ENCODE measurements at regions not wholly inside any gene's neighbourhood (a gene's known extent, or its start where the extent isn't known, plus 50 kb on each side); places are given as distances from the start of the nearest gene placed in this dataset.

DNA sequence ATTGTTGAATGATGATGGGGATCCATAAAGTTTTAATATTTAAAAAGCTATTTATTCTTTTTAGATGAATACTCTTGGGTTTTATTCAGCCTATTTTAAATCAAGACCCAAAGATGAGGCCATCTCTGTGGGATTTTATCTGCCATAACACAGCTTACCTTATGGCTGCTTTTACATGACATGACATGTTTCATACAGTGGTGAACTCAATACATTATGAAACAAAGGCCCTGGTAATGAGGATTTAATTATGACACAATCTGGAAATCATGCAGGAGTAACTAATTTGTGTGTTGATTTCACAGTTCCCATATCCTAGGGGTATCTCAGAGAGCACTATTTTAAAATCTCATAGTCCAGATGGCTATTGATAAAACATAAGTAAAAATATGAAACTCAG, 661.8 kb upstream of the FZD8 start:
- H3K9ac ChIP-seq, result no peak overlapping the region
- no peak overlapping the region for H2AFZ ChIP-seq (ENCODE audit: low read depth)
- no peak overlapping the region for H3K27ac ChIP-seq
- H3K79me2 ChIP-seq (ENCODE audit: insufficient read depth, low read depth), result no peaks in the 10 kb centered on the region
- H3K36me3 ChIP-seq (ENCODE audit: insufficient read depth), result no peaks in the 10 kb centered on the region
- no peak overlapping the region for H3K4me2 ChIP-seq
- H3K4me1 ChIP-seq (ENCODE audit: low read depth, poor library complexity, severe bottlenecking), result no peaks in the 10 kb centered on the region
- H3K4me3 ChIP-seq (IDR thresholded peaks at IDR 0.05; ENCODE audit: insufficient read depth, low read depth, low read length), result no peak overlapping the region
- no peaks in the 10 kb centered on the region for H4K20me1 ChIP-seq (ENCODE audit: insufficient read depth)
- H3K27me3 ChIP-seq (ENCODE audit: insufficient read depth, low read depth), result no peaks in the 10 kb centered on the region
- no peak for TF ChIP-seq CTCF (conservative IDR thresholded peaks at IDR 0.05; ENCODE audit: low read depth, low read length)

GRCh38 chr10:36302086-36302485, 660.0 kb upstream of the FZD8 start:
- no peak for TF ChIP-seq CTCF (conservative IDR thresholded peaks at IDR 0.05; ENCODE audit: low read depth, low read length)
- Histone ChIP-seq H2AFZ (ENCODE audit: low read depth) (no peak overlapping the region), H3K9ac (no peak overlapping the region), H3K4me3 (IDR thresholded peaks at IDR 0.05; ENCODE audit: insufficient read depth, low read depth, low read length) (no peak overlapping the region), H4K20me1 (ENCODE audit: insufficient read depth) (no peaks in the 10 kb centered on the region), H3K27me3 (ENCODE audit: insufficient read depth, low read depth) (no peaks in the 10 kb centered on the region), H3K27ac (no peak overlapping the region), H3K36me3 (ENCODE audit: insufficient read depth) (no peaks in the 10 kb centered on the region), H3K79me2 (ENCODE audit: insufficient read depth, low read depth) (no peaks in the 10 kb centered on the region), H3K4me2 (no peak overlapping the region), H3K4me1 (ENCODE audit: low read depth, poor library complexity, severe bottlenecking) (no peaks in the 10 kb centered on the region)

- Histone ChIP-seq H3K4me2 (no peak overlapping the region), H3K27ac (no peak overlapping the region), H3K79me2 (ENCODE audit: insufficient read depth, low read depth) (no peaks in the 10 kb centered on the region), H4K20me1 (ENCODE audit: insufficient read depth) (no peaks in the 10 kb centered on the region), H2AFZ (ENCODE audit: low read depth) (no peak overlapping the region), H3K36me3 (ENCODE audit: insufficient read depth) (no peaks in the 10 kb centered on the region), H3K9ac (no peak overlapping the region), H3K27me3 (ENCODE audit: insufficient read depth, low read depth) (no peaks in the 10 kb centered on the region), H3K4me1 (ENCODE audit: low read depth, poor library complexity, severe bottlenecking) (no peaks in the 10 kb centered on the region), H3K4me3 (IDR thresholded peaks at IDR 0.05; ENCODE audit: insufficient read depth, low read depth, low read length) (no peak overlapping the region)
- no peak for TF ChIP-seq CTCF (conservative IDR thresholded peaks at IDR 0.05; ENCODE audit: low read depth, low read length)
These were observed 659.4 kb upstream of the FZD8 start for GRCh38 chr10:36301539-36301938.

GRCh38 chr10:36301139-36301538, 659.0 kb upstream of the FZD8 start:
- Histone ChIP-seq H3K4me2 (no peak overlapping the region), H3K27ac (no peak overlapping the region), H3K27me3 (ENCODE audit: insufficient read depth, low read depth) (no peaks in the 10 kb centered on the region), H3K9ac (no peak overlapping the region), H2AFZ (ENCODE audit: low read depth) (no peak overlapping the region), H3K36me3 (ENCODE audit: insufficient read depth) (no peaks in the 10 kb centered on the region), H4K20me1 (ENCODE audit: insufficient read depth) (no peaks in the 10 kb centered on the region), H3K79me2 (ENCODE audit: insufficient read depth, low read depth) (no peaks in the 10 kb centered on the region), H3K4me1 (ENCODE audit: low read depth, poor library complexity, severe bottlenecking) (no peaks in the 10 kb centered on the region), H3K4me3 (IDR thresholded peaks at IDR 0.05; ENCODE audit: insufficient read depth, low read depth, low read length) (no peak overlapping the region)
- no peak for TF ChIP-seq CTCF (conservative IDR thresholded peaks at IDR 0.05; ENCODE audit: low read depth, low read length)

DNA sequence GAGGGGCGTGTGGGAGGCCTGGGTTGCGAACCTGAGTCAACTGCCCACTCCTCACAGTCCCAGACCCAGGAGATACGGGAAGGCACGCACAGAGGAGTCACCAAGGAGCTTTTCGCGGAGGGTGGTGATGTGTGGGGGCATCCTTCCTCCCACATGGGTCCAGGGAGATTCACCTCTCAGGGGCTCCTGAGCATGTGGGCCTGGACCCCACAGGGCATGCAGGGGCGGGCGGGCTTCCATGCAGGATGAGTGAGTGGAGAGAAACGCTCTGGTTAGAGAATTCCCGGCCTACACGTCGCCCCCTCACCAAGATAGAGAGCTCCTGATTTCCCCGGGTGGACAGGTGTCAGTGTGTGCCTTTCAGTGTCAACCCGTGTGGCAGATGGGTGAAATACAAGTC, 641.7 kb upstream of the FZD8 start:
- no peak for TF ChIP-seq CTCF (conservative IDR thresholded peaks at IDR 0.05; ENCODE audit: low read depth, low read length)
- Histone ChIP-seq H3K4me1 (ENCODE audit: low read depth, poor library complexity, severe bottlenecking) (peaks cover 13% of the 10 kb centered on the region), H2AFZ (ENCODE audit: low read depth) (no peak overlapping the region), H3K4me2 (no peak overlapping the region), H4K20me1 (ENCODE audit: insufficient read depth) (no peaks in the 10 kb centered on the region), H3K4me3 (IDR thresholded peaks at IDR 0.05; ENCODE audit: insufficient read depth, low read depth, low read length) (no peak overlapping the region), H3K27ac (no peak overlapping the region), H3K79me2 (ENCODE audit: insufficient read depth, low read depth) (no peaks in the 10 kb centered on the region), H3K27me3 (ENCODE audit: insufficient read depth, low read depth) (no peaks in the 10 kb centered on the region), H3K36me3 (ENCODE audit: insufficient read depth) (no peaks in the 10 kb centered on the region), H3K9ac (no peak overlapping the region)

Data from KMS-11 (cell line).